ENCODE measurements at regions not wholly inside any gene's neighbourhood (a gene's known extent, or its start where the extent isn't known, plus 50 kb on each side); places are given as distances from the start of the nearest gene placed in this dataset.

- Histone ChIP-seq H3K4me1 (ENCODE audit: insufficient read depth, insufficient read length) (no peaks in the 10 kb centered on the region), H3K27me3 (ENCODE audit: insufficient read depth, insufficient read length) (no peaks in the 10 kb centered on the region), H3K9me3 (ENCODE audit: insufficient read depth, low read length) (0 out of 2 replicates have a peak, but pooled peaks cover 3% of the 10 kb centered on the region), H3K9ac (ENCODE audit: insufficient read length, low read depth) (no peak overlapping the region), H3K36me3 (ENCODE audit: insufficient read depth, insufficient read length, low read length) (no peaks in the 10 kb centered on the region), H3K4me3 (ENCODE audit: insufficient read length, low read depth) (no peak overlapping the region)
- TF ChIP-seq ZNF274 (IDR thresholded peaks at IDR 0.05; ENCODE audit: low read depth, low read length) = no peak
- TF ChIP-seq YY1 (IDR thresholded peaks at IDR 0.05; ENCODE audit: insufficient read depth, insufficient read length) = no peak
- TF ChIP-seq SUZ12 (IDR thresholded peaks at IDR 0.05; ENCODE audit: extremely low read depth, insufficient read depth, insufficient read length) = no peak
- DNase-seq (ENCODE audit: low read depth, low spot score) = no peak
Observed at GRCh38 chr11:41982975-41983374, 523.5 kb upstream of the LRRC4C start.

DNA sequence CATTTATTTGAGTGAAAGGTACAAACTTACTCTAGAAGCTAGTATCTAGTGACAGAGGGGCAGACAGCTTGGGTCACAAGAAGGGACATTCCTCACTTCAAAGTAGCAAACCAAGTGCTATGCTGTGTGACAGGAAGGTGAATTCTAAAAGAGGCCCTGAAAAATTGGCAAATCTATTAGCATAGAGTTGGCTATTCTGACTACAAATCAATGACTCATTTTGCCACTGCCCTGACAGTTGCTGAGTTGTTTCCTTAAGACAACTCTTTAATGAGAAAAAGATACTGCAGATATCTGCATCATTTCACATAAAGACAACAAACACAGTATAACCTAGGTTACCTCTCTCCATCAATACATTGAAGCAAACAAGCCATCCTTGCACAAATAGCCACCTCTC is 524.0 kb upstream of the LRRC4C start:
- no peaks in the 10 kb centered on the region for H3K4me1 ChIP-seq (ENCODE audit: insufficient read depth, insufficient read length)
- H3K27me3 ChIP-seq (ENCODE audit: insufficient read depth, insufficient read length) = no peaks in the 10 kb centered on the region
- H3K9ac ChIP-seq (ENCODE audit: insufficient read length, low read depth) = no peak overlapping the region
- H3K9me3 ChIP-seq (ENCODE audit: insufficient read depth, low read length) = 0 out of 2 replicates have a peak, but pooled peaks cover under 1% of the 10 kb centered on the region
- DNase-seq (ENCODE audit: low read depth, low spot score) = no peak
- H3K4me3 ChIP-seq (ENCODE audit: insufficient read length, low read depth) = no peak overlapping the region
- TF ChIP-seq ZNF274 (IDR thresholded peaks at IDR 0.05; ENCODE audit: low read depth, low read length) = no peak
- TF ChIP-seq YY1 (IDR thresholded peaks at IDR 0.05; ENCODE audit: insufficient read depth, insufficient read length) = no peak
- TF ChIP-seq SUZ12 (IDR thresholded peaks at IDR 0.05; ENCODE audit: extremely low read depth, insufficient read depth, insufficient read length) = no peak
- no peaks in the 10 kb centered on the region for H3K36me3 ChIP-seq (ENCODE audit: insufficient read depth, insufficient read length, low read length)

GRCh38 chr11:41984023-41984422 is 524.6 kb upstream of the LRRC4C start:
- no peaks in the 10 kb centered on the region for H3K4me1 ChIP-seq (ENCODE audit: insufficient read depth, insufficient read length)
- H3K36me3 ChIP-seq (ENCODE audit: insufficient read depth, insufficient read length, low read length) = no peaks in the 10 kb centered on the region
- DNase-seq (ENCODE audit: low read depth, low spot score) = no peak
- no peak overlapping the region for H3K9ac ChIP-seq (ENCODE audit: insufficient read length, low read depth)
- H3K9me3 ChIP-seq (ENCODE audit: insufficient read depth, low read length) = no peaks in the 10 kb centered on the region
- H3K4me3 ChIP-seq (ENCODE audit: insufficient read length, low read depth) = no peak overlapping the region
- H3K27me3 ChIP-seq (ENCODE audit: insufficient read depth, insufficient read length) = no peaks in the 10 kb centered on the region
- TF ChIP-seq SUZ12 (IDR thresholded peaks at IDR 0.05; ENCODE audit: extremely low read depth, insufficient read depth, insufficient read length) = no peak
- no peak for TF ChIP-seq YY1 (IDR thresholded peaks at IDR 0.05; ENCODE audit: insufficient read depth, insufficient read length)
- no peak for TF ChIP-seq ZNF274 (IDR thresholded peaks at IDR 0.05; ENCODE audit: low read depth, low read length)

- H3K27me3 ChIP-seq (ENCODE audit: insufficient read depth, insufficient read length) = no peaks in the 10 kb centered on the region
- DNase-seq (ENCODE audit: low read depth, low spot score) = no peak
- no peaks in the 10 kb centered on the region for H3K4me1 ChIP-seq (ENCODE audit: insufficient read depth, insufficient read length)
- H3K9me3 ChIP-seq (ENCODE audit: insufficient read depth, low read length) = no peaks in the 10 kb centered on the region
- no peak overlapping the region for H3K9ac ChIP-seq (ENCODE audit: insufficient read length, low read depth)
- TF ChIP-seq ZNF274 (IDR thresholded peaks at IDR 0.05; ENCODE audit: low read depth, low read length) (no peak), SUZ12 (IDR thresholded peaks at IDR 0.05; ENCODE audit: extremely low read depth, insufficient read depth, insufficient read length) (no peak), YY1 (IDR thresholded peaks at IDR 0.05; ENCODE audit: insufficient read depth, insufficient read length) (no peak)
- H3K36me3 ChIP-seq (ENCODE audit: insufficient read depth, insufficient read length, low read length) = no peaks in the 10 kb centered on the region
- H3K4me3 ChIP-seq (ENCODE audit: insufficient read length, low read depth) = no peak overlapping the region
Observed at GRCh38 chr11:41985799-41986198, 526.3 kb upstream of the LRRC4C start.

- H3K27me3 ChIP-seq (ENCODE audit: insufficient read depth, insufficient read length) = no peaks in the 10 kb centered on the region
- H3K4me3 ChIP-seq (ENCODE audit: insufficient read length, low read depth) = no peak overlapping the region
- no peak overlapping the region for H3K9ac ChIP-seq (ENCODE audit: insufficient read length, low read depth)
- no peak for TF ChIP-seq YY1 (IDR thresholded peaks at IDR 0.05; ENCODE audit: insufficient read depth, insufficient read length)
- TF ChIP-seq ZNF274 (IDR thresholded peaks at IDR 0.05; ENCODE audit: low read depth, low read length) = no peak
- no peak for TF ChIP-seq SUZ12 (IDR thresholded peaks at IDR 0.05; ENCODE audit: extremely low read depth, insufficient read depth, insufficient read length)
- H3K9me3 ChIP-seq (ENCODE audit: insufficient read depth, low read length) = no peaks in the 10 kb centered on the region
- H3K4me1 ChIP-seq (ENCODE audit: insufficient read depth, insufficient read length) = no peaks in the 10 kb centered on the region
- no peaks in the 10 kb centered on the region for H3K36me3 ChIP-seq (ENCODE audit: insufficient read depth, insufficient read length, low read length)
- DNase-seq (ENCODE audit: low read depth, low spot score) = no peak
Observed at GRCh38 chr11:41988951-41989572, 529.6 kb upstream of the LRRC4C start.

DNA sequence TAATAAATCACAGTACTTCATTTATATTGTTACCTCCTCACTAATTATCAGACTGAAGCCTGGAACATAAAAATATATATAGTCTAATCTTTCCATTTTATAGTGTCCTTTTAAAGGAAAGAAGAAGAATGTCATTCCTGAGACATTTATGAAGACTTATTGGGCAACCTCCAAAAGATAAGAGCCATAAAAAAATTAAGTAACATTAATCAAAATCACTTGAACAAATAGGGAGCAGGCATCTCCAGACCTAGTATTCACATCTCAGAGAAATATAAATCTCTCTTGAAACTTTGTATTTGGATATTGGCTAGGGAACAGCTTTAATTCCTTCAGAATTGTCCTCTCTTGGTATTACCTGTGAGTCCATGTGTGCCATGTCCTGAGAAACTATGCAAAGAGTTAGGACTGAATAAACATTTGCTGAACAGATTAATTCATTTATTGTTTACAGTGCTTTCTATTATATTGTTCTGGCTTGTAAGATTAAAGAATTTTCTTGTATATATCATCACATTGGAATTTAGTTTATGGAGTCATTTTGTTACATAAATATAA is 530.5 kb upstream of the LRRC4C start:
- TF ChIP-seq SUZ12 (IDR thresholded peaks at IDR 0.05; ENCODE audit: extremely low read depth, insufficient read depth, insufficient read length) = no peak
- TF ChIP-seq ZNF274 (IDR thresholded peaks at IDR 0.05; ENCODE audit: low read depth, low read length) = no peak
- TF ChIP-seq YY1 (IDR thresholded peaks at IDR 0.05; ENCODE audit: insufficient read depth, insufficient read length) = no peak
- Histone ChIP-seq H3K36me3 (ENCODE audit: insufficient read depth, insufficient read length, low read length) (no peaks in the 10 kb centered on the region), H3K9ac (ENCODE audit: insufficient read length, low read depth) (no peak overlapping the region), H3K4me1 (ENCODE audit: insufficient read depth, insufficient read length) (no peaks in the 10 kb centered on the region), H3K9me3 (ENCODE audit: insufficient read depth, low read length) (no peaks in the 10 kb centered on the region), H3K27me3 (ENCODE audit: insufficient read depth, insufficient read length) (no peaks in the 10 kb centered on the region), H3K4me3 (ENCODE audit: insufficient read length, low read depth) (no peak overlapping the region)
- no peak for DNase-seq (ENCODE audit: low read depth, low spot score)

GRCh38 chr11:41996533-41996932 is 537.1 kb upstream of the LRRC4C start:
- Histone ChIP-seq H3K9ac (ENCODE audit: insufficient read length, low read depth) (no peak overlapping the region), H3K4me3 (ENCODE audit: insufficient read length, low read depth) (no peak overlapping the region), H3K4me1 (ENCODE audit: insufficient read depth, insufficient read length) (no peaks in the 10 kb centered on the region), H3K27me3 (ENCODE audit: insufficient read depth, insufficient read length) (no peaks in the 10 kb centered on the region), H3K36me3 (ENCODE audit: insufficient read depth, insufficient read length, low read length) (no peaks in the 10 kb centered on the region), H3K9me3 (ENCODE audit: insufficient read depth, low read length) (no peaks in the 10 kb centered on the region)
- no peak for DNase-seq (ENCODE audit: low read depth, low spot score)
- TF ChIP-seq YY1 (IDR thresholded peaks at IDR 0.05; ENCODE audit: insufficient read depth, insufficient read length) (no peak), SUZ12 (IDR thresholded peaks at IDR 0.05; ENCODE audit: extremely low read depth, insufficient read depth, insufficient read length) (no peak), ZNF274 (IDR thresholded peaks at IDR 0.05; ENCODE audit: low read depth, low read length) (no peak)

All from NT2/D1 (cell line).